NOMO-1 treated with dmso at 0.1 percent for 144 hours (cell line): ENCODE measurements at regions not wholly inside any gene's neighbourhood (a gene's known extent, or its start where the extent isn't known, plus 50 kb on each side); places are given as distances from the start of the nearest gene placed in this dataset.
"Not testable (repeated sequence)": the region's sequence is repeated elsewhere in the genome, so short reads cannot be mapped to it uniquely, and the experiment has no call there.

ENCODE experiments used
- DNase-seq: peaks from one replicate; lab custom pipeline; 2025; ENCODE audit not compliant: unreplicated experiment; lab: John Stamatoyannopoulos, UW

DNA sequence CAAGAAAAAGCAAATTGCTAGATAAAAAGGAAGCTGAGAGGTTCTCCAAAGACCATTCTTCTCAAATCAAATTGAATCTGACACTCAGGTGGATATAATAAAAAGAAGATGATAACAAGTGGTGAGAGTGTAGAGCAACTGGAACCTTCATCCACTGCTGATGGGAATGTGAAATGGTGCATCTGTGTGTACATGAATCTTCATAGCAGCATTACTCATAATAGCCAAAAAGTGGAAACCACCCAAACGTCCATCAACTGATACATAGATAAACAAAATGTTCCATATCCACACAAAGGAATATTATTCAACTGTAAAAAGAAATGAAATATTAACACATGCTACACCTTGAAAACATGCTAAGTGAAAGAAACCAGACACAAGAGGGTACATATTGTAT, 357.2 kb upstream of the EPHA4 start:
- DNase-seq: no peak

DNA sequence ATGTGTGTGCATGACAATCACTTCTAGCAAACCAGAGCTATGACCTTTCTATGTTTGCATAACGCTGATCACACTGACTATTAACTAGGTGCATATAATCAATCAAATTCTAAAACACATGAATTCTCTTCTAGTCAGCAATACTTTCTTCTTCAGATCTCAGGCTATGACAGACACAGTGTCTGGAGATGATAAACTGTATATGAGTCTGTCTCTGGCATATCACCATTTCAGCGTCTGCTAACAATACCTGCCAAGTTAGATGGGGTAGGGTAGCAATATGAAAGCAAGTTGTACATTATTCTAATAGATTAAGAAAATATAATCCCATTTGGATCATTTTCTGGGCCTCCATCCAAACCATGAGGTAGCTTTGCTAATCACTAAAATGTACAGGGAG, 354.2 kb upstream of the EPHA4 start:
- no peak for DNase-seq

DNA sequence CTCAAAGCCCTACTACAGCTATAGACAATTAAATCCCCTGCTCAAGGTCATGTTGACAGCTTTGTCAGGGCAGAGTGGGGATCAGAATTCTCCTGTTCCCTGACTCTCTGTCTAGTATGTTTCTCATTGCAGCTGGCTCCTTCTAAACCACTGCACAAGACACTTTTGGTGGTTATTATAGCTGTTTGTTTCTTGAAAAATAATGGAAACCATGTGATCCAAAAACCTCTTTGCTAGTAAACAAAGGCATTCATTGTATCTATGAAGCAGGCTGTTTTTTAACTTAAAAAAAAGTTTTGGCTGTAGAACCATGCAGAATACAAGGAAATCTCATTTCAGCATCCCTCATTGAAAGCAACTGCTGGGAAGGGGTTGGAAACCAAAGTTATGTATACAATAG, 352.5 kb upstream of the EPHA4 start:
- no peak for DNase-seq

DNA sequence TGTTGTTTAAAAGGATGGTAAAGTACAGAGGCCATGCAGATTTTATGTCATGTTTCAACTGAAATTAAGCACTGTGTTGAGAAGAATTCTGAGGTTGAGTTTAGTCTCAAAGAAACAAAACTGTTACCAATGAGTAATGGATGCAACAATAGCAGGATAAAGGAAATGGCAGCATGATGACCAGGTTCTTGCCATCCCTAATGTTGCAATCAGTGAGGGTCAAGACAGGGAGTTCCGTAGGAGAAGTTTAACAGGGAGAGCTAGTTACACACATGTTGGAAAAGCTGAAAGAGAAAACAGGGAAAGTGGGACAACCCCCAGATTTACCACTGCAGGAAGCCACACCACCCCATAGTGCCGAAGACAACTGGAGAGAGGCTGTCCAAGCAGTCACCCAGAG, 343.8 kb upstream of the EPHA4 start:
- DNase-seq: no peak

DNA sequence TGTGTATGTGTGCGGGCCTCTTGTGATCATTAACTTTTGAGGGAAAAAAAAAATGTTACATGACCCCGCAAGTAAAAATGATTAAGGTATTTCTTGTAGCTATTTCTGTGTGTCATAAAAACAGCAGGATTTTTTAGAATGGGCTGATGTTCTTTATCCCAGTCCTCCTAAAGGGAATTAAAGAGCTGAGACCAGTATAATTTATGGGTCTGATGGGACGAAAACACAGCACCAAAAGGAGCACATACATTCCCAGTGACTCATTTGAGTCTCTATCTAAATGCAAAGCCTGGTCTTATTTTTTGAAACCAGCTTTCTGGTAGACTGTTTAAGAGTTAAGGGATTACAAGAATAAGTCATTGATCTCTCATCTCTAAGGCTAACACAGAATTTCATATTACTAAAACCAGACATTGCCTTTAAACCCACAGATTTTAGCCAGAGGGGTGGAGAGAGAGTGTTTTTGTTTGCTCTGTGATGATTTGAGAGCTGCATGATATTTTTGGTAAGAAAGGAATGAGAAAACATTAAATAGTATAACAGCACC, 342.3 kb upstream of the EPHA4 start:
- no peak for DNase-seq

DNA sequence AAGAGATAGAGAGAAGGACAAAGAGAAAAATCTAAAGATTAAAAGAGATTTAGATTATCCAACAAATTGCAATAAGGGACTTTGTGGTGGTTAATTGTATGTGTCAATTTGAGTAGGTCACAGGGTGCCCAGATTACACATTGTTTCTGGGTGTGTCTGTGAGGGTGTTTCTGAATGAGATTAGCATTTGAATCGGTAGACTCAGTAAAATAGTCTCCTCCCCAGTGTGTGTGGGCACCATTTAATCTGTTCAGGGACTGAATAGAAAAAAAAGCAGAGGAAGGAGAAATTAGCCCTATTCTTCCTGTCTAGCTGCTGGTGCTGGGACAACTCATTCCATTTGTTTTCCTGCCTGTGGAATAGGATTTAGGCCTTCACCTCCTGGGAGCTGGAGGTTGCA, 339.8 kb upstream of the EPHA4 start:
- DNase-seq: no peak

DNA sequence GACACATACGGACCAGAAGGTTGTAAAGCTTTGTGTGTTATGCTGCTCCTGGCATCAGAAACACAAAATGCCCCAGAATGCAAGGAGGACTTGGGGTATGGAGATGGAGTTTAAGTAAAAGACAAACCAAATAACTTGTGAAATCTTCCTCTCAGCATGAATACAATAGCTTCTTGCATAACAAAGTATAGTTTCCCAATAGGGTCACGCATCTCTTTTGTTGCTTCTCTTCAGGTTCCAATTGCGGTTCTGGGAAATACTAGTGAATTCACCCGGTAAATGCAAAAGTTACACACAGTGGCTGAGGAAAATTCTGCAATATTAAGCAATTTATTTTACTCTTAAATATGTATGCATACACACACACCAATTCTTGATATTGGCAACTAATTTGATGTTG, 339.2 kb upstream of the EPHA4 start:
- DNase-seq: no peak

DNA sequence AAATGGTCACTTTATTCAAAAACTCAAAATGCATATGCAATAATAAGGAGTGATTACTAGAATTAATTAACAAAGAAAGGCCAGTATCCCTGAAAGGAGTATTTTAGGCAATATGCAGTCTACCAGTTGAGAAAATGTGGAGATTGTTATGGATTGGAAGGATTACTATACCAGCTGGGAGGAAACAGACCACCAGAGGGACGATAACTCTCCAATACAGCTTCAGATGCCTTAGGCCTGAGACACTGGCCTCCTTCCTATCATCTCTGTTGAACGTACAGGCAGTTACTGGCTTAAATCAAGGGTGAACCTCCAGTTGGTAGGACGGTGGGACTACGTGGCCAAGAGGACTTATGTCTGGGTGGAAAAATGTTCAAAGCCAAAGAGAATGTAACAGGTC, 336.4 kb upstream of the EPHA4 start:
- DNase-seq: no peak

DNA sequence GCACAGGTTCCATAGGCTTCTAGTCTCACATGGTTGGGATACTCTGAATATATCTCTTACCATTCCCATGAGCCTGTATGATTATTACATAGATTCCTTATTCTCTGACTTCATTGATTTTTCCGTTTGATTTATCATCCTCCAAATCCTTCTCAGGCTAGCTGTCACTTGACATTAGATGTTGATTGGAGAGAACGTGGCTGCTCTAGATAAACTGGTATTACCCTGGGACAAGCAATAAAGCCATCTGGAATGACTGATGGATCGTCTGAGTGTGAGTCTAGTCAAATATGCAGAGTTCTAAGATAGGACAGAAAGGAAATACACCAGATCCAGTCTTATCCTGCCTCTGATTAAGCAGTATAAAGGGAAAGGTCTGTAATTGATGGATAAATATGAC, 325.6 kb upstream of the EPHA4 start:
- no peak for DNase-seq

DNA sequence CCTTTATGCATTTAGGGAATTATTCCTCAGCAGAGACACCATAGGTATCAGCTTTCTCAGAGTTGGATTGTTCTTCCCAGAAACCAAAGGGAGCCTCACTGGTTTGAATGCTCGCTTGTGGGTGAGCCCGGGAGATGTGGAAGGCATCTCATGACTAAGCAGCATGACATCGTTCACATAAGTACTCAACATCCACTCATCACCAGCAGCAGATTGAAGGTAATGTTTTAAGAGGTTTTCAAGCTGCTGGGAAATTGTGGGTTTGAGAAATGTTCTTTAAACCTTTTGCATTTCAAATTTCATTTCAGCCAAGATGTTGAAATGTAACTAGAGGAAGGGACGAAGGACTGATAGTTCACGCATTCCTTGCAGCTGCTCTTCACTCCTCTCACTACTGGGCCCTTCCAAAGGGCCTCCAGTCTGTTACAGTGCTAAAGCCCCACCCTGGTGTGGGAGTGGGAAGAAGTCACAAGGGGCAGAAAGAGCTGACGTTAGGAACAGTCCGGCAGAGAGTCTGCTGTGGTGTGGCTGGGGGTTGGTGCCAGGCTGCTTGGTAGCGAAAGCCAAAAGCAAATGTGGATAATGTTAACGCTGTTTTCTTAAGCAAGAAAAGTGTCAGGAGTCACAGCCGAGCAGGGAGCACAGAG, 324.5 kb upstream of the EPHA4 start:
- DNase-seq: no peak

DNA sequence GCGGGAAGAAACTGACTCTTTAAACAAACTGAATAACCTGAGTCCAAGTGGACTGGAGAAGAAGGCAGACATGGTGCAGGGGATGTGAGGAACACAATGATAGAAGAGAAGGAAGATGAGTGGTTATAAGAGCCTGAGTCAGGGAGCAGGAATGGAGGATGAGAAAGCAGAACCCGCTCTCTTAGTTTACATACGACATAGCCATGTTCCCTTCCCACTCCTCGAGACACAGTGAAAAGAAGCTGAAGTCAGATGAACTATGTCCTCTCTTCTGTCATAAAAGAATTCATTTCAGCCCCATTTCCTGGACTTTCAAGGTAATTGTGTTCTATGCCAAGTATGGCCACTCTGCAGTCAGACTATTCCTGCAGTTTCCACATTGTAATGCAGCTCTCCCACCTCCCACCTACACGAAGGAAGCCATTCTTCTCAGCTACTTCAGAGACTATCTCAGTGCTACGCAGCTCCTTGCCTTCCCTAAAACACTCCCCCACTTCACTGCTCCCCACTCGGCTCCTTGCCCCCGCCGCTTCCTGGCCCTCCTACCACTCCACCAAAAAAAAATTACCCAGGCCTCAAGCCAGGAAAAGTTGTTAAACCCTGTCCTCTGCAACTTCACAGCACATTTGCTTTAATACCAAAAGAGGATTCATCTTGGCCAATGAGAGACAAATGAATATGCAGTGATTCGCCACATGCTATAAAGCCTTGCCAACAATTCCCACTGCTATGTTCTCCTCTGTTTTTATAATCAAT, 323.4 kb upstream of the EPHA4 start:
- DNase-seq: no peak

DNA sequence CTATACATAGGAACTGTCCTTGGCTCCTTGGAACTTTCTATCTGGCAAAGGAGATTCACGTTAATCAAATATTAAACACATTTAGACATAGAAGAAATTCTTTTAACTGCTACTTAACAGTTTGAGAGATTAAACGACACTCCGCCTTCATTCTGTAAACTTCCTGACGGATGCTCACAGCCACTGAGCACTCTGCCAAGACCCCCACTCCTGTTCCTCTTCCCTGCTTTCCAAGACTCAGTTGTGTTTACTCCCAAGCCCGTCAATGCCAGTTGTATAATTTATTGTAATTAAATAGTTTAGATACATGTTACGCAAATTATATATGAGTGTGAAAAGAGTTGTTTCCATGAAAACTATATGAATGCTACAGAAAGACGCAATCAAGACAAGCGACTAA, 321.4 kb upstream of the EPHA4 start:
- no peak for DNase-seq

DNA sequence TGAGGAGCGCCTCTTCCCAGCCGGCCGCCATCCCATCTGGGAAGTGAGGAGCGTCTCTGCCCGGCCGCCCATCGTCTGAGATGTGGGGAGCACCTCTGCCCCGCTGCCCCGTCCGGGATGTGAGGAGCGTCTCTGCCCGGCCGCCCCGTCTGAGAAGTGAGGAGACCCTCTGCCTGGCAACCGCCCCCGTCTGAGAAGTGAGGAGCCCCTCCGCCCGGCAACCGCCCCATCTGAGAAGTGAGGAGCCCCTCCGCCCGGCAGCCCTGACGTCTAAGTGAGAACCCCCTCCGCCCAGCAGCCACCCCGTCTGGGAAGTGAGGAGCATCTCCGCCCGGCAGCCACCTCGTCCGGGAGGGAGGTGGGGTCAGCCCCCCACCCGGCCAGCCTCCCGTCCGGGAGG, 319.9 kb upstream of the EPHA4 start:
- not testable (repeated sequence) for DNase-seq

DNA sequence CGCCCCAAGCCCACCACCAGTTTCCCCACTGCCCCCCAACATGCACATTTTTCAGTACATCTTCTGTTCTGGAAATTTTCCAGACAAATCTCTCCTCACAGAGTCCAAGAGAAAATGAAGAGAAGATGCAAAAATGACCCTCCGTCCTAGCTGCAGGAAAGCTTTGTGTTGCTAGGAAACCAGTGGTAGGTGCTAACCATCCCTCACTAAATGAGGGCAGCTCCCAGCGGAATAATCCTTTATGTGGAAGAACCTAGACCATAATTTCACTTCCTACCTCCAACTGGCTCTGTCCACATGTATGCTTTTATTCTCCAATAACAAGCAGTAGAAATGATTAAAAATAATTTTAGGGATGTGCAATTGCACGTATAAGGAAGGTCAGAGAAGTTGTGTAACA, 311.9 kb upstream of the EPHA4 start:
- no peak for DNase-seq

DNA sequence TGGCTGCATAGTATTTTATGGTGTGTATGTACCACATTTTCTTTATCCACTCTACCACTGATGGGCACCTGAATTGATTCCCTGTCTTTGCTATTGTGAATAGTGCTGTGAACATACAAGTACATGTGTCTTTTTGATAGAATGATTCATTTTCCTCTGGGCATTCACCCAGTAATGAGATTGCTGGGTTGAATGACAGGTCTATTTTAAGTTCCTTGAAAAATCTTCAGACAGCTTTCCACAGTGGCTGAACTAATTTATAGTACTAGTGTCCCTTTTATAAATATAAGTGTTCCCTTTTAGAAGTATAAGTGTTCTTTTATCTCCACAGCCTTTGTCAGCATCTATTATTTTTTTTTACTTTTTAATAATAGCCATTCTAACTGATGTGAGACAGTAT, 303.9 kb upstream of the EPHA4 start:
- no peak for DNase-seq

DNA sequence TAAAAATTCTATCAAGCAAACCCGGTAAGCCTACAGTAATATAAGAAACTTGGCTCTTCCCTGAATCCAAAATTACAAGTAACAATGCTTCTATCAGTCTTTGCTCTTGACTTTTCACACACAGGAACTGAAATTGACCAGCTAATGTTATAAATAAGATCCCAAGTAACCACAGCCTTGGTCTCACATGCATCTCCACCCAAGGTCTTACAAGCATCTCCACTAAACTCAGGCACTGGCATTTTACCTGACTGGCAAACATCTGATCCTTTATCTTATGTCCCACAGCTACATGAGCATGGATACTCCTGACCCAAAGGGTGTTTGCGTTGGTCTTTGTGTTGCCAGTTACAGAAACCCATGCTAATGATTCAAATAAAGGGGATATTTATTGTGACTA, 302.3 kb upstream of the EPHA4 start:
- no peak for DNase-seq

DNA sequence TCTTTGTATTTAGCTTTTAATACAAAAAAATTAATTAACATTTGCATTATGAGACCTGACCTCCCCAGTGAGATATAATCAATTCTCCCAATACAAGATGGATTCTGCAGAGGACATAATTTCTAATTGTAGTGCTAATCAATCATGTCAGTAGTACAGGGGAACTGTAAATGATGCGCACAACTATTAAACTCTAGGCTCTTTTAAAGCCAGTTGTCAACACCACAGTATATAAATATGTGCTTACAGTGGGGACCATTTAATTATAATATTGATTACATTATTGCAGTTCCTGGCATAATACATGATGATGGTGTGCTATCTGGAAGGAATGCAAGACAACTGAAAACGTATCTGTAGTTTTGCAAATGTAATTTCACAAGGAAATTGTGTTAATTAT, 285.6 kb upstream of the EPHA4 start:
- no peak for DNase-seq

DNA sequence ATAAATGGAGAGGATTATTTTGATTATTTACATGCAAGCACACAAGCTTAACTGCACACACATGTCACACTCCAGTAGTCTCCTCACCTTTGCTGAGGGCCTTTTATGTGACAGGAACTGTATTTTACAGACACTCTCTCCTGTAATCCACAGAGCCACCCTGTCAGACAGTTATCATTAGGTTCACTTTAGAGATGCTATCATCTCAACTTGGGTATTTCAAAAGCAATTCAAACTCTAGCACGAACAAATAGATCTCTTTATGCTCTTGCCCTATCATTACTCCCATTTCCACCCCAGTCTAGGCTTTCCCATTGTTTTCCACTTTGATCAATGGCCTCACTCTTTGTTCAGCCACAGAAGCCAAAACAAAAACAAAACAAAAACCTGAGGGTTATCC, 281.2 kb upstream of the EPHA4 start:
- DNase-seq: no peak

DNA sequence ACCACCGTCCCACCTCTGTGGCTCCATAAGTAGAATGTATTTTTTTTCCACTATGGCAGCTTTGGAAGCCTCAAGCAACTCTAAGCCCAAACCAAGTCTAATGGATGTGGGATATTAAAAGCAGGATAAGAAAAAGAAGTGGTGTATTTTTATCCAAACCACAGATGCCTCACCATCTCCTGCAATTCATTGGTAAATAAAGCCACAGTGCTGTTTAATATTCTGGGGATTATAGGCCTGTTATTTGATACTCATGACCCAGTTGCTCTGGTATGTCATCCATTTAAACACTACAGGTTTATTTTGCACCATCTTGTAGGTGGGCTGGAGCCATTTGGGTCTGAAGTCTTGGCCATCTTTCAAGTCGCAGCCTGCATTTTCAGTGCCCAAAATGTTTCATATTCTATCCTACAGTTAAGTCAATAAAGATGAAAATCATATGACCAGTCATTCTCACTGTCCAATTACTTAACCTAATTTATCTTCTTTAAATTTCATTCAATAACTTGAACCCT, 279.5 kb upstream of the EPHA4 start:
- DNase-seq: no peak

DNA sequence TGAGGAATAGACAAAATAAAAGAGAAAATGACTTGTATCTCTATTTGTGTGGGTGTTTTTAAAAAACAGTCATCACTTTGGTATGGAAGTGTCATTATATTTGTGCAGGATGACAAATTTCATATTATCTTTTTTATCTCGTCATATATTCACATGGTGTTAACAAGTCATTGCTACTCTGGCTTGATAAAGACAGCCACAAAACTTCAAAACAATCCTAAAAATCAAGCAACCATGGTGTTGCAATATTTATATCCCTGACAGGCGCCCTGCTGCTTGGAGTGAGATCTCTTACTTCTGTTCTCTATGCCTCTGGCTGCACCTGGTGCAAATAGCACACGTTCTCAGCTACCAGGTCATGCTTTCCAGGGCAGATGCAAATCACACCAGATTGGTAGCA, 278.0 kb upstream of the EPHA4 start:
- DNase-seq: no peak

DNA sequence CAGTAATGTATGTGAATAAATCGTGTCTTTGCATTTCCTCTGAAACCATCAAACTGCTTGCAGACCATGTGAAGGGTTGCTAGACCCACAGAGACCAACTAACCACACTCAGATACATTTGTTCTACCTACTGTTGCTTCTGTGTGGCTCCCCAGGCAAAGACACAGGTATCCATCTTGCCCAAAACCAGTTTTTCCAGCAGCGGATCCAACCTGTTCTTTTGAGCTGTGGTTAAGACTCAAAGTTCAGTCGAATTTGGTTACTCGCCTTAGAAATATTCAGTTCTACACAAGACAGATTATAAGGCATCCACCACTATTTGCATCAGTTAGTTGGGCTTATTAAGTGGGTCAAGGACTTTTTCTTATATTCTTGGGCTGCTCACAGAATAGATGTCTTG, 276.2 kb upstream of the EPHA4 start:
- no peak for DNase-seq

DNA sequence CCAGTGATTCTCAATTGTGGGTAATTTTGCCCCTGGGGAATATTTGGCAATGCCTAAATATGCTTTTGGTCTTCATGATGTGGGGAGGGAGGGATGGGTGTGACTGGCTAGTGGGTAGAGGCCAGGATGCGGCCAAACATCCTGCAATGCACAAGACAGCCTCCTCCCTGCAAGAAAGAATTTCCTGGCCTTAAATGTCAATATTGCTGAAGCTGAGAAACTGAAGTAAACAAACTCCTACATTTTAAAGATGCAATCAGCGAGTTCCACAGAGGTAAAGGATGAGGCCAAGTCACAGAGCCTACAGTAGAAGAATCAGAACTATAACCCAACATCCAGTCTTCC, 272.9 kb upstream of the EPHA4 start:
- no peak for DNase-seq
